ENCODE measurements at regions not wholly inside any gene's neighbourhood (a gene's known extent, or its start where the extent isn't known, plus 50 kb on each side); places are given as distances from the start of the nearest gene placed in this dataset.

DNA sequence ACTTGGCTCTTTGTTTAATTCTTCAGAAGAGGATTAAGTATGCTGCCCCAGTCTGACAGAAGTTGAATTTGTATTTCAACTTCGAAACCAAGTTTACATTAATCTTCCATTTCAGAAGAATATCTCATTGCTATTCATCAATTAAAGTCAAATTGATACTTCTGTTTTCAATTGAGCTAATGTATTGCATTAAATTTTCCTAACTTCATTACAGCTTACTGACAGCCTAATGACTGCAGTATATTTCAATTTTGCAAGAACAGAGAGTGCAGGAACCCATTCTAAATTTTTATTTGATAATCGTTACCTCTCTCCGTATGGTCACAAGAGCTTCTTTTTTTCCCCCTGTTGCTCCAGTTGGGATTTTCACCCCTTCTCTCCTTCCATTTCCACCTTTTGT is 218.0 kb downstream of the CALCRL start:
- DNase-seq = no peak
- no peaks in the 10 kb centered on the region for H3K27me3 ChIP-seq (replicated peaks in 1 of 7)
- WGBS, 5 donors = 86 to 90% (median 89%) methylated on average over 3 of the region's 3 CpGs
- no peak overlapping the region for H3K27ac ChIP-seq
- H3K4me1 ChIP-seq = peaks cover 0 to 3% (median 0%) of the 10 kb centered on the region in 6 donors
- H3K9me3 ChIP-seq = no peaks in the 10 kb centered on the region
- no peak overlapping the region for H3K4me3 ChIP-seq
- no peak for TF ChIP-seq CTCF (IDR thresholded peaks at IDR 0.05 in 8 of 11, conservative IDR thresholded peaks at IDR 0.05 in 3 of 11)
- no peaks in the 10 kb centered on the region for H3K36me3 ChIP-seq
- intact Hi-C loops (cut with DNase I; ENCODE audit: low total_unique reads) = no loop called here

- H3K9me3 ChIP-seq = no peaks in the 10 kb centered on the region
- H3K27me3 ChIP-seq (replicated peaks in 1 of 7) = no peaks in the 10 kb centered on the region
- intact Hi-C loops (cut with DNase I; ENCODE audit: low total_unique reads) = no loop called here
- H3K36me3 ChIP-seq = no peaks in the 10 kb centered on the region
- TF ChIP-seq CTCF (IDR thresholded peaks at IDR 0.05 in 8 of 11, conservative IDR thresholded peaks at IDR 0.05 in 3 of 11) = no peak
- TF ChIP-seq POLR2A (IDR thresholded peaks at IDR 0.05) = no peak
- no peak for TF ChIP-seq POLR2AphosphoS5 (IDR thresholded peaks at IDR 0.05)
- no peak for DNase-seq
- WGBS, 5 donors = 52 to 73% (median 64%) methylated on average over 1 of the region's 1 CpG
- H3K4me1 ChIP-seq = peaks cover 0 to 3% (median 0%) of the 10 kb centered on the region in 6 donors
- H3K4me3 ChIP-seq = no peak overlapping the region
- H3K27ac ChIP-seq = no peak overlapping the region
These were observed 219.1 kb downstream of the CALCRL start for GRCh38 chr2:187228986-187229385.

- 90 to 98% (median 92%) methylated on average over 3 of the region's 3 CpGs for WGBS, 5 donors
- intact Hi-C loops (cut with DNase I; ENCODE audit: low total_unique reads) = no loop called here
- TF ChIP-seq POLR2A (IDR thresholded peaks at IDR 0.05) (no peak), POLR2AphosphoS5 (IDR thresholded peaks at IDR 0.05) (no peak), CTCF (IDR thresholded peaks at IDR 0.05 in 8 of 11, conservative IDR thresholded peaks at IDR 0.05 in 3 of 11) (no peak)
These were observed 223.1 kb downstream of the CALCRL start for GRCh38 chr2:187224989-187225388.

DNA sequence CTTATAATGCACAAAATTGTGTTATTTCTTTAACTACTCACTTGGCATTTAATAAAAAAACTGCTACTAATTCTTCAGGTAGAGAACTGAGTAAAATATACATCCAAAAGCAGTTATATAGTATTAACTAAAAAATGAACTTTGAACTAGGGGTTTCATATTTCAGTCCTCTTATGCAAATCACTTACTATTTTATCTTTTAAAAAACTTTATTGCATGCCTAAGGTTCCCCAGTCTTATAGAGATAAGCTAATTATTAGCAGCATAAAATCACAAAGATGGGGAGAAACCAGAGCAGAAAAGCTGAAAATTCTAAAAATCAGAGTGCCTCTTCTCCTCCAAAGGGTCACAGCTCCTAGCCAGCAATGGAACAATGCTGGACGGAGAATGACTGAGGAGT is 228.0 kb downstream of the CALCRL start:
- TF ChIP-seq POLR2A (IDR thresholded peaks at IDR 0.05) = no peak
- no peak for TF ChIP-seq POLR2AphosphoS5 (IDR thresholded peaks at IDR 0.05)
- no peak for TF ChIP-seq CTCF (IDR thresholded peaks at IDR 0.05 in 8 of 11, conservative IDR thresholded peaks at IDR 0.05 in 3 of 11)
- intact Hi-C loops (cut with DNase I; ENCODE audit: low total_unique reads) = no loop called here
- DNase-seq = no peak
- H3K36me3 ChIP-seq = no peaks in the 10 kb centered on the region
- no peak overlapping the region for H3K4me3 ChIP-seq
- no peaks in the 10 kb centered on the region for H3K27me3 ChIP-seq (replicated peaks in 1 of 7)
- no peaks in the 10 kb centered on the region for H3K4me1 ChIP-seq
- whole genome bisulfite sequencing, 5 donors = 80 to 95% (median 90%) methylated on average over 1 of the region's 1 CpG
- H3K9me3 ChIP-seq = peaks cover 0 to 12% (median 4%) of the 10 kb centered on the region in 8 donors
- H3K27ac ChIP-seq = no peak overlapping the region

More at GRCh38 chr2:187224989-187225388, 223.1 kb downstream of the CALCRL start:
- no peak overlapping the region for H3K27ac ChIP-seq
- H3K4me1 ChIP-seq = no peaks in the 10 kb centered on the region
- no peaks in the 10 kb centered on the region for H3K27me3 ChIP-seq (replicated peaks in 1 of 7)
- no peak for DNase-seq
- no peak overlapping the region for H3K4me3 ChIP-seq
- H3K36me3 ChIP-seq = no peaks in the 10 kb centered on the region
- peaks cover 0 to 12% (median 4%) of the 10 kb centered on the region in 8 donors for H3K9me3 ChIP-seq

Data from spleen (tissue), 11 donors.